PC-9 (cell line): ENCODE measurements at regions not wholly inside any gene's neighbourhood (a gene's known extent, or its start where the extent isn't known, plus 50 kb on each side); places are given as distances from the start of the nearest gene placed in this dataset.

ENCODE experiments used
- EZH2 ChIP-seq: fragments of 200-600 bp; sonication (generic); IDR thresholded peaks from 2 replicates; pipeline ENCODE4 v1.8.0; 2017; ENCODE audit warnings: antibody characterized with exemption, low read depth
- TF ChIP-seq, protein P1 (sequence below): fragments of 200-600 bp; sonication (generic); conservative IDR thresholded peaks from 2 replicates; pipeline ENCODE4 v1.6.1; 2017; ENCODE audit warnings: mixed run types, antibody characterized with exemption, mild to moderate bottlenecking, moderate library complexity

DNA sequence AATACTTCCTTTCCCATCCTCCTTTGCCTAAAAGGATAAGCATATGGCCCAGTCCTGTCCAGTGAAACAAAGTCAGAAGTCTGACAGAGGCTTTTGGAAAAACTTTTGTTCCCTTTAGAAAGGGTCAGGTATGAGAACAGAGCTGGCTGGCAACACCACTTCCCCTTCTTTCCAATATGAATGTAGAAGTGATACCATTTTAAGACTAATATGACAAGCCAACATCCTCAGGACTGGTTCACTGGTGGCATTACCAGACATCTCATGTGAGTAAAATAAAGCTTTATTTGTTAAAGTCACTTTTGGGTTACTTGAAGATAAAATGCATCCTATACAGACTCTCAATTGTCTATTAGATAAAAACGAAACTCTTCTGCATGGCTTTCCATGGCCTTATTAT is 83.6 kb upstream of the PTCHD1 start:
- TF ChIP-seq, protein P1, sequence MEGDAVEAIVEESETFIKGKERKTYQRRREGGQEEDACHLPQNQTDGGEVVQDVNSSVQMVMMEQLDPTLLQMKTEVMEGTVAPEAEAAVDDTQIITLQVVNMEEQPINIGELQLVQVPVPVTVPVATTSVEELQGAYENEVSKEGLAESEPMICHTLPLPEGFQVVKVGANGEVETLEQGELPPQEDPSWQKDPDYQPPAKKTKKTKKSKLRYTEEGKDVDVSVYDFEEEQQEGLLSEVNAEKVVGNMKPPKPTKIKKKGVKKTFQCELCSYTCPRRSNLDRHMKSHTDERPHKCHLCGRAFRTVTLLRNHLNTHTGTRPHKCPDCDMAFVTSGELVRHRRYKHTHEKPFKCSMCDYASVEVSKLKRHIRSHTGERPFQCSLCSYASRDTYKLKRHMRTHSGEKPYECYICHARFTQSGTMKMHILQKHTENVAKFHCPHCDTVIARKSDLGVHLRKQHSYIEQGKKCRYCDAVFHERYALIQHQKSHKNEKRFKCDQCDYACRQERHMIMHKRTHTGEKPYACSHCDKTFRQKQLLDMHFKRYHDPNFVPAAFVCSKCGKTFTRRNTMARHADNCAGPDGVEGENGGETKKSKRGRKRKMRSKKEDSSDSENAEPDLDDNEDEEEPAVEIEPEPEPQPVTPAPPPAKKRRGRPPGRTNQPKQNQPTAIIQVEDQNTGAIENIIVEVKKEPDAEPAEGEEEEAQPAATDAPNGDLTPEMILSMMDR, result no peak
- no peak for TF ChIP-seq EZH2
